IMR-90 (cell line): ENCODE measurements at regions not wholly inside any gene's neighbourhood (a gene's known extent, or its start where the extent isn't known, plus 50 kb on each side); places are given as distances from the start of the nearest gene placed in this dataset.
"Not testable (repeated sequence)": the region's sequence is repeated elsewhere in the genome, so short reads cannot be mapped to it uniquely, and the experiment has no call there.

Source experiments
- ATAC-seq: fragments of 200-7000 bp; cut with Tn5 transposase; 2 replicates; pipeline ENCODE4 v1.9.1; 2020; ENCODE audit warnings: low read depth, mild to moderate bottlenecking, moderate library complexity
- BruUV-seq: library from RNA; stranded (reverse); fragments of 400-500 nt; replicated peaks from 2 replicates; lab custom pipeline; 2021; lab: Mats Ljungman, UMichigan
- CTCF ChIA-PET: fragments of 300-600 bp; formaldehyde crosslinking; extraction: SDS; loops from one replicate; lab custom pipeline; 2021; ENCODE audit warnings: antibody characterized with exemption; lab: Yijun Ruan, JAX
- POLR2A ChIA-PET: fragments of 300-600 bp; sonication (Branson Sonifier 250); formaldehyde crosslinking; loops from one replicate; lab custom pipeline; 2022; ENCODE audit warnings: antibody characterized with exemption; ENCODE audit not compliant: unreplicated experiment; lab: Charles Lee
- DNase-seq: peaks from one replicate; pipeline ENCODE4 v3.0.0; 2013
- H2AFZ ChIP-seq: replicated peaks from 2 replicates; pipeline ENCODE3; 2013; ENCODE audit warnings: low read length, mild to moderate bottlenecking; ENCODE audit not compliant: poor library complexity
- H2AK5ac ChIP-seq: 2 replicates; pipeline ENCODE4 v1.6.1; 2013; ENCODE audit warnings: low read depth, low read length, inconsistent platforms
- H2AK9ac ChIP-seq: replicated peaks from 2 replicates; pipeline ENCODE3; 2013; ENCODE audit warnings: mild to moderate bottlenecking, low read depth, low read length, moderate library complexity; ENCODE audit not compliant: poor library complexity
- H2BK120ac ChIP-seq: 2 replicates; pipeline ENCODE4 v1.6.1; 2013; ENCODE audit warnings: low read depth, low read length, inconsistent platforms
- H2BK15ac ChIP-seq: 3 replicates; pipeline ENCODE4 v1.6.1; 2013; ENCODE audit warnings: low read depth, low read length, inconsistent platforms
- H2BK20ac ChIP-seq: 2 replicates; pipeline ENCODE4 v1.6.1; 2013; ENCODE audit warnings: low read depth, mild to moderate bottlenecking, inconsistent platforms, low read length, moderate library complexity
- H2BK5ac ChIP-seq: 2 replicates; pipeline ENCODE4 v1.6.1; 2013; ENCODE audit warnings: mild to moderate bottlenecking, low read depth, low read length, inconsistent platforms; ENCODE audit not compliant: poor library complexity, severe bottlenecking
- H3K14ac ChIP-seq: replicated peaks from 2 replicates; pipeline ENCODE4 v1.6.1; 2013; ENCODE audit warnings: low read depth, low read length, inconsistent platforms
- H3K18ac ChIP-seq: 2 replicates; pipeline ENCODE4 v1.6.1; 2013; ENCODE audit warnings: low read depth, low read length, control low read depth
- H3K23ac ChIP-seq: 2 replicates; pipeline ENCODE4 v1.6.1; 2013; ENCODE audit warnings: low read depth, low read length, inconsistent platforms
- H3K27ac ChIP-seq: 2 replicates; pipeline ENCODE4 v1.5.1; 2013; ENCODE audit warnings: mild to moderate bottlenecking, control low read depth, low read length; ENCODE audit not compliant: insufficient read depth
- H3K27me3 ChIP-seq: 2 replicates; pipeline ENCODE4 v1.6.1; 2013; ENCODE audit warnings: low read length; ENCODE audit not compliant: control insufficient read depth, insufficient read depth
- H3K36me3 ChIP-seq: 2 replicates; pipeline ENCODE4 v1.6.1; 2013; ENCODE audit warnings: low read length, mixed read lengths; ENCODE audit not compliant: control insufficient read depth, insufficient read depth
- H3K4ac ChIP-seq: 2 replicates; pipeline ENCODE4 v1.6.1; 2013; ENCODE audit warnings: low read depth, low read length, inconsistent platforms
- H3K4me1 ChIP-seq: 2 replicates; pipeline ENCODE4 v1.6.1; 2013; ENCODE audit warnings: low read length, mixed read lengths; ENCODE audit not compliant: control insufficient read depth, insufficient read depth
- H3K4me2 ChIP-seq: 2 replicates; pipeline ENCODE4 v1.6.1; 2013; ENCODE audit warnings: low read depth, mild to moderate bottlenecking, control low read depth, low read length, moderate library complexity
- H3K4me3 ChIP-seq: 2 replicates; pipeline ENCODE4 v1.5.1; 2013; ENCODE audit warnings: low read depth, mild to moderate bottlenecking, control low read depth, low read length, moderate library complexity; ENCODE audit not compliant: insufficient read depth
- H3K56ac ChIP-seq: 2 replicates; pipeline ENCODE4 v1.6.1; 2013; ENCODE audit warnings: low read length, inconsistent platforms; ENCODE audit not compliant: insufficient read depth; ENCODE audit errors: extremely low read depth
- H3K79me1 ChIP-seq, 2 experiments: 2 replicates each; pipeline ENCODE4 v1.6.1; 2013; ENCODE audit warnings: low read length in 2 of 2, inconsistent platforms in 1 of 2, low read depth in 1 of 2
- H3K9ac ChIP-seq: 2 replicates; pipeline ENCODE4 v1.6.1; 2013; ENCODE audit warnings: low read depth, low read length, control low read depth
- H3K9me1 ChIP-seq: 2 replicates; pipeline ENCODE4 v1.6.1; 2013; ENCODE audit warnings: low read length, inconsistent platforms; ENCODE audit not compliant: insufficient read depth
- H3K9me3 ChIP-seq: 2 replicates; pipeline ENCODE4 v1.6.1; 2013; ENCODE audit warnings: low read length; ENCODE audit not compliant: control insufficient read depth, insufficient read depth
- H4K20me1 ChIP-seq: 2 replicates; pipeline ENCODE4 v1.6.1; 2013; ENCODE audit warnings: low read length, inconsistent platforms; ENCODE audit not compliant: insufficient read depth
- H4K5ac ChIP-seq: 2 replicates; pipeline ENCODE4 v1.6.1; 2013; ENCODE audit warnings: mild to moderate bottlenecking, low read depth, low read length, control low read depth
- H4K8ac ChIP-seq, 2 experiments: 2 replicates each; pipeline ENCODE4 v1.6.1; 2013; ENCODE audit warnings: low read depth in 2 of 2, low read length in 2 of 2, control low read depth in 1 of 2, inconsistent platforms in 1 of 2
- H4K91ac ChIP-seq: 2 replicates; pipeline ENCODE4 v1.6.1; 2013; ENCODE audit warnings: low read depth, low read length, inconsistent platforms; ENCODE audit not compliant: insufficient read depth
- NFE2L2 ChIP-seq: fragments of 150-350 bp; IDR thresholded peaks from 2 replicates; pipeline ENCODE4 v1.6.1; 2016; ENCODE audit warnings: low read depth, mild to moderate bottlenecking, low read length
- WGBS, 2 experiments: methylation state at CpG; one replicate each; pipeline versions ENCODE4 v1.1.5 to v1.1.7; 2013; ENCODE audit warnings: missing lambda C conversion rate in 2 of 2; ENCODE audit not compliant: insufficient read length in 1 of 2; ENCODE audit errors: extremely low coverage in 2 of 2; 5-methylcytosine and 5-hydroxymethylcytosine counted together
- dilution Hi-C: fragments of 300-500 bp; cut with HindIII; formaldehyde crosslinking; loops from one replicate; pipeline ENCODE4 v1.14.3; 2018; ENCODE audit warnings: low sequenced_read_pairs; ENCODE audit not compliant: unreplicated experiment
- in situ Hi-C: fragments of 300-500 bp; cut with MboI; formaldehyde crosslinking; loops from 3 replicates; pipeline ENCODE4 v1.14.3; 2019; ENCODE audit warnings: low sequenced_read_pairs, inconsistent platforms, mixed read lengths
- intact Hi-C: fragments of 100-400 bp; cut with micrococcal nuclease; formaldehyde crosslinking; loops from 2 replicates; pipeline ENCODE4 v1.10.0; 2022

DNA sequence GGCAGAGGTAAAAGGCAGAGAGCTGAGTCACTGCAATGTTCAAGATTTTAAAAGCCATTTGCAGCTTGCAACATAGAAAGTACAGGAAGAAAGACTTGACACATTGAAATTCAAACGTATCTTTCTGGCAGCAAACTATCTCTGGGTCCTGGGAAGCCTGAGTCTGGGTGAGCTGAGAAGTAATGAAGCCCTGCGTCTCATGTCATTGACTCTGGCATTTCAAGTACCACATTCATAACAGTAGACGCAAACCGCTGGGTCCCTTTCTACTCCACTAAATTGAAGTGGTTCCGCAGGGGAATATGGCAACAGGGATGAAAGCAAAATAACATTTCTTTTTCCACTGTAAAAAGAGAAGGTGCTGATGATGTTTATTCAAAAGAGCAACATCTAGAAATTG, 694.3 kb downstream of the BRINP1 start:
- no peak for DNase-seq
- Histone ChIP-seq H3K23ac (no peak overlapping the region), H2BK5ac (no peak overlapping the region), H2AFZ (no peak overlapping the region), H3K27ac (no peak overlapping the region), H3K9me1 (no peaks in the 10 kb centered on the region), H3K4me3 (no peak overlapping the region), H4K20me1 (no peaks in the 10 kb centered on the region), H3K27me3 (no peaks in the 10 kb centered on the region), H4K8ac (no peak overlapping the region), H2AK5ac (no peak overlapping the region), H3K56ac (no peak overlapping the region), H3K36me3 (no peaks in the 10 kb centered on the region), H3K14ac (no peak overlapping the region), H2AK9ac (no peak overlapping the region), H4K91ac (no peak overlapping the region), H3K9me3 (peaks cover 3% of the 10 kb centered on the region; the same call in 1 of the 2 replicates), H2BK120ac (no peak overlapping the region), H4K5ac (no peak overlapping the region), H3K4ac (no peak overlapping the region), H3K9ac (no peak overlapping the region), H2BK15ac (no peak overlapping the region), H3K4me1 (no peaks in the 10 kb centered on the region), H3K79me1 (no peaks in the 10 kb centered on the region), H3K18ac (no peak overlapping the region), H2BK20ac (no peak overlapping the region), H3K4me2 (no peak overlapping the region)
- ChIA-PET POLR2A (no interaction called here), CTCF (no interaction called here)
- no CpG with 5 or more reads among the region's 5 CpGs for WGBS, 2 experiments
- no TSS peak for BruUV-seq
- dilution Hi-C loops, result no loop called here
- in situ Hi-C loops, result no loop called here
- intact Hi-C loops, result no loop called here
- TF ChIP-seq NFE2L2, result no peak
- ATAC-seq, result no peak

DNA sequence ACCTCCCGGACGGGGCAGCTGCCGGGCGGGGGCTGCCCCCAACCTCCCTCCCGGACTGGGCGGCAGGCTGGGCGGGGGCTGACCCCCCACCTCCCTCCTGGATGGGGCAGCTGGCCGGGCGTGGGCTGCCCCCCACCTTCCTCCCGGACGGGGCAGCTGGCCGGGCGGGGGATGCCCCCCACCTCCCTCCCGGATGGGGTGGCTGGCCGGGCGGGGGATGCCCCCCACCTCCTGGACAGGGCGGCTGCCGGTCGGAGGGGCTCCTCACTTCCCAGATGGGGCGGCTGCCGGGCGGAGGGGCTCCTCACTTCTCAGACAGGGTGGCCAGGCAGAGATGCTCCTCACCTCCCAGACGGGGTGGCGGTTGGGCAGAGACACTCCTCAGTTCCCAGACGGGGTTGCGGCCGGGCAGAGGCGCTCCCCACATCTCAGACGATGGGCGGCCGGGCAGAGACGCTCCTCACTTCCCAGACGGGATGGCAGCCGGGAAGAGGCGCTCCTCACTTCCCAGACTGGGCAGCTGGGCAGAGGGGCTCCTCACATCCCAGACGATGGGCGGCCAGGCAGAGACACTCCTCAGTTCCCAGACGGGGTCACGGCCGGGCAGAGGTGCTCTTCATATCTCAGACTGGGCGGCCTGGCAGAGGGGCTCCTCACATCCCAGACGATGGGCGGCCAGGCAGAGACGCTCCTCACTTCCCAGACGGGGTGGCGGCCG, 691.1 kb downstream of the BRINP1 start:
- H2BK5ac ChIP-seq, H3K4ac ChIP-seq, H3K9ac ChIP-seq, BruUV-seq, H4K20me1 ChIP-seq, H2BK15ac ChIP-seq, H3K27ac ChIP-seq, H4K91ac ChIP-seq, H4K5ac ChIP-seq, H2AK5ac ChIP-seq, H3K9me1 ChIP-seq, H3K9me3 ChIP-seq, H2AFZ ChIP-seq, POLR2A ChIA-PET, ATAC-seq, H3K18ac ChIP-seq, intact Hi-C loops, H2AK9ac ChIP-seq, H3K4me2 ChIP-seq, CTCF ChIA-PET, DNase-seq, H3K14ac ChIP-seq, in situ Hi-C loops, dilution Hi-C loops, H3K4me3 ChIP-seq, H3K4me1 ChIP-seq, H3K79me1 ChIP-seq, H3K23ac ChIP-seq, H3K36me3 ChIP-seq, H3K56ac ChIP-seq, H2BK120ac ChIP-seq, H2BK20ac ChIP-seq, H4K8ac ChIP-seq, H3K27me3 ChIP-seq: not testable (repeated sequence)
- WGBS, 2 experiments, result 90% methylated on average over 2 of the region's 47 CpGs; no CpG with 5 or more reads in 1 of the 2 experiments
